ENCODE measurements at regions not wholly inside any gene's neighbourhood (a gene's known extent, or its start where the extent isn't known, plus 50 kb on each side); places are given as distances from the start of the nearest gene placed in this dataset.

DNA sequence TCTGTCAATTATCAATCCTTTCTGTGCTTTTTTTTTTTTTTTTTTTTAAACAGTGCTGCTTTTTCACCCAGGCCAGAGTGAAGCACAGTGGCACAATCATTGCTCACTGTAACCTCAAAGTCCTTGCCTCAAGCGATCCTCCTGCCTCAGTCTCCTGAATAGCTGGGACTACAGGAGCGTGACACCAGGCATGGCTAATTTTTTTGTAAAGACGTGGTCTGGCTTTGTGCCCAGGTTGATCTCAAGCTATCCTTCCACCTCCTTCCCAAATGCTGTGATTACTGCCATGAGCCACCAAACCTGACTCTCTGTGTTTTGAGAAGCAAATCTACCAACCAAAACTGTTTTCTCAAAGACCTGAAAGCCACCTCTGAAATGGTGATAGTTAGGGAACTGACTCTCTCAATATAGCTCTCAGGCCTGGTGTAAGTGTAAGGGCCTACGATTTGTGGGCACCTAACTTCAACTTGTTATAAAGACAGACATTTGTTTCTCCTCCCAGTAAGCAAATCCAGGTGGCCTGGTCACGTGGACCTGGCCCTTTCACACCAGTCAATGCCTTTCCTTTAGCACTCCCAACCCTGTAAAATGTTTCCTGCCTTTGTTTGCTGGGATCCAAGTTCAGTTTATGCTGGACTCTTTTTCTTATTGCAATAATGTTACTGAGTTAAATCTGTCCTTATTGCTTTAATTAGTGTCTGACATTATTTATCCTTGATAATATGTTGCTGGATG lies 2015.9 kb downstream of the PCDH7 start:
- DNase-seq (ENCODE audit: extremely low spot score), result no peak
- TF ChIP-seq, protein P1, sequence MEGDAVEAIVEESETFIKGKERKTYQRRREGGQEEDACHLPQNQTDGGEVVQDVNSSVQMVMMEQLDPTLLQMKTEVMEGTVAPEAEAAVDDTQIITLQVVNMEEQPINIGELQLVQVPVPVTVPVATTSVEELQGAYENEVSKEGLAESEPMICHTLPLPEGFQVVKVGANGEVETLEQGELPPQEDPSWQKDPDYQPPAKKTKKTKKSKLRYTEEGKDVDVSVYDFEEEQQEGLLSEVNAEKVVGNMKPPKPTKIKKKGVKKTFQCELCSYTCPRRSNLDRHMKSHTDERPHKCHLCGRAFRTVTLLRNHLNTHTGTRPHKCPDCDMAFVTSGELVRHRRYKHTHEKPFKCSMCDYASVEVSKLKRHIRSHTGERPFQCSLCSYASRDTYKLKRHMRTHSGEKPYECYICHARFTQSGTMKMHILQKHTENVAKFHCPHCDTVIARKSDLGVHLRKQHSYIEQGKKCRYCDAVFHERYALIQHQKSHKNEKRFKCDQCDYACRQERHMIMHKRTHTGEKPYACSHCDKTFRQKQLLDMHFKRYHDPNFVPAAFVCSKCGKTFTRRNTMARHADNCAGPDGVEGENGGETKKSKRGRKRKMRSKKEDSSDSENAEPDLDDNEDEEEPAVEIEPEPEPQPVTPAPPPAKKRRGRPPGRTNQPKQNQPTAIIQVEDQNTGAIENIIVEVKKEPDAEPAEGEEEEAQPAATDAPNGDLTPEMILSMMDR (IDR thresholded peaks at IDR 0.05; ENCODE audit: control extremely low read depth, extremely low read depth, low read depth, missing control alignments), result no peak
- ChIA-PET POLR2A (no interaction called here), CTCF (no interaction called here)

DNA sequence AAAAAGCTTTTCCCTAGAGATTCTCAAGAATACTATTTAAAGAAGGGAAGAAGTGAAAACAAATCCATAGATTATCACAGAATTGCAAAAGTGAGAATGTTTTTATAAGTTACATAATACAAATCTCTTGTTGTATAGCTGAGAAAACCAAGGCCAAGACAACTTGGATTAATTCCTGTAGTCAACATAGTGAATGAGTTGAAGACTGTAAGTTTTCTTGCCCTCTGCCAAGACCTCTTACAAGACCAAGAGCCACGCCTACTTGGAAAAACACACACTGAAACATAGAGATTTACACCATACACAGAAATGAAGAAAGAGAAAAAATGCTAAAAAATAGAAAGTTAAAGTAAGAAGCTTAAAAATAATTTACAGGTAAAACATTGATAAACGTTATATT lies 2024.0 kb downstream of the PCDH7 start:
- DNase-seq (ENCODE audit: extremely low spot score), result no peak
- TF ChIP-seq, protein P1 (IDR thresholded peaks at IDR 0.05; ENCODE audit: control extremely low read depth, extremely low read depth, low read depth, missing control alignments), result no peak
- CTCF ChIA-PET, result no interaction called here
- POLR2A ChIA-PET, result no interaction called here

DNA sequence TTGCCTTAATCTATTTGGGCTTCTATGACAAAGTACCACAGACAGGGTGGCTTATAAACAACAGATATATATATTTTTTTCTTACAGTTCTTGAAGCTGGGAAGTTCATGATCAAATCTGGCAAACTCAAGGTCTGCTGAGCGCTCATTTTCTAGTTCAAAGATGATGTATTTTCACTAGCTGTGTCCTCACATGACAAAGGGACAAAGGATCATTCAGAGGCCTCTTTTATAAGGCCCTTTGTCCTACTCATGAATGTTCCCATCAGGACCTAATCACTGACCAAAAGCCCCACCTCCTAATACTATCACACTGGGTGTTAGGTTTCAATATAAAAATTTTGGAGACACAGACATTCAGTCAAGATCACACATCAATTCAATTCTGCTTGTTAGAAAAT lies 2025.2 kb downstream of the PCDH7 start:
- TF ChIP-seq, protein P1 (IDR thresholded peaks at IDR 0.05; ENCODE audit: control extremely low read depth, extremely low read depth, low read depth, missing control alignments), result no peak
- no peak for DNase-seq (ENCODE audit: extremely low spot score)
- ChIA-PET CTCF (no interaction called here), POLR2A (no interaction called here)

DNA sequence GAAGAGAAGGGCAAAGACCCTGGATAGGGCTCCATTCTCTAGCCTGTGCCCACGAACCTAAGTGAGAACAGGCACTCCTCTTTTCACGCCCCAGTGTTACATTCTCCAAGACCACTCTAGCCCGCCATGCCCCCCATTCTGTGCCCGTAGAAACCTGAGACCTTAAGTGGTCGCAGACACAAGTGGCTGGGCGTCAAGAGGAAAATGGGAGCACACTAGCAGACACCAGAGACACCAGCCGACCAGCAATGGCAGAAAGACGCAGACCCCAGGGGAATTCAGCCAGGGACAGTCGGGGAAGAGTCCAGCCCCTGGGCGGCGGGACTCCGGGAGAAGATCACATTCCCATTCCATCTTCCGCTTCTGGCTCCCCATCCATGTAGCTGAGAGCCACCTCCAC lies 2027.9 kb downstream of the PCDH7 start:
- TF ChIP-seq, protein P1 (IDR thresholded peaks at IDR 0.05; ENCODE audit: control extremely low read depth, extremely low read depth, low read depth, missing control alignments), result no peak
- DNase-seq (ENCODE audit: extremely low spot score), result no peak
- POLR2A ChIA-PET, result no interaction called here
- CTCF ChIA-PET, result no interaction called here

DNA sequence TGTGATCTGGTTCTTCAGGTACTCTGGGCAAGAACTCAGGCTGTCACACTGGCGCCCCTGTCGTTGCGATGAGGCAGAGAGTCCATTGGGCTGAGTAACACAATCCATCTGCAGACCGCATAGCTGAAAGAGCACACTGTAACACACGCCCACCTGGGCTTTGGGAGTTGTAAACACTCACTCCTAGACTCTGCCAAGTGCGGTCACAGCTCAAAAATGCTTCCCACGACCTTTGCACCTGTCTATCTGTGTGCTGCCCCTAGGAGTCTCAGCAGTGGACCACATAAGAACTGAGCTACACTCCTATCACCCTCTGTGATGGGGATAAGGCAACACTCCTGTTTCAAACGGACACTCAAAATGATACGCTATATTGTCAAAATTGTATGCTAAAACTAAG lies 2028.3 kb downstream of the PCDH7 start:
- CTCF ChIA-PET, result no interaction called here
- TF ChIP-seq, protein P1 (IDR thresholded peaks at IDR 0.05; ENCODE audit: control extremely low read depth, extremely low read depth, low read depth, missing control alignments), result no peak
- POLR2A ChIA-PET, result no interaction called here
- DNase-seq (ENCODE audit: extremely low spot score), result no peak

DNA sequence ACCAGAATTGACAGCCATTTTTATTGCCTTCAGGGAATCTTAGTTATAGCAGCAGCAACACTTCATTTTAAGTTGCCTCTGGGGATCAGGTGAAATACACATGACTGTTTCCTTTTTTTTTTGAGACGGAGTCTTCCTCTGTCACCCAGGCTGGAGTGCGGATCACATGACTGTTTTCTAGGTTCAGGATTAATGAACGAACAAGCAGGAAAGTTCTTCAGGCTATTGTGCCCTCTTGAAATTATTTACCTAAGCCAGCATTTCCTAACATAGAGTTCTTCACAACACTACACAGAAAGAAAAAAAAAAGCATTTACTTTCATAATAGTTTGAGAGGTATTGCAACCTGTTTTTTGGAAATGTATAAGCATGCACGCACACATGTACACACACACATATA lies 2032.8 kb downstream of the PCDH7 start:
- POLR2A ChIA-PET, result no interaction called here
- CTCF ChIA-PET, result interaction anchor here (0.5 to 1.1 kb wide), 2 partner anchors 10 to 11 kb away, joined by 3 read pairs; no protein-coding TSS in a partner anchor
- TF ChIP-seq, protein P1 (IDR thresholded peaks at IDR 0.05; ENCODE audit: control extremely low read depth, extremely low read depth, low read depth, missing control alignments), result no peak

More for the DNA sequence above, 2032.8 kb downstream of the PCDH7 start:
- DNase-seq (ENCODE audit: extremely low spot score), result no peak
